HG03097 (cell line): ENCODE measurements at regions not wholly inside any gene's neighbourhood (a gene's known extent, or its start where the extent isn't known, plus 50 kb on each side); places are given as distances from the start of the nearest gene placed in this dataset.
"Not testable (repeated sequence)": the region's sequence is repeated elsewhere in the genome, so short reads cannot be mapped to it uniquely, and the experiment has no call there.

ENCODE experiments used
- ATAC-seq: cut with Tn5 transposase; IDR thresholded peaks from one replicate; pipeline ENCODE4 v1.9.1; 2021; ENCODE audit not compliant: unreplicated experiment, low FRiP score

DNA sequence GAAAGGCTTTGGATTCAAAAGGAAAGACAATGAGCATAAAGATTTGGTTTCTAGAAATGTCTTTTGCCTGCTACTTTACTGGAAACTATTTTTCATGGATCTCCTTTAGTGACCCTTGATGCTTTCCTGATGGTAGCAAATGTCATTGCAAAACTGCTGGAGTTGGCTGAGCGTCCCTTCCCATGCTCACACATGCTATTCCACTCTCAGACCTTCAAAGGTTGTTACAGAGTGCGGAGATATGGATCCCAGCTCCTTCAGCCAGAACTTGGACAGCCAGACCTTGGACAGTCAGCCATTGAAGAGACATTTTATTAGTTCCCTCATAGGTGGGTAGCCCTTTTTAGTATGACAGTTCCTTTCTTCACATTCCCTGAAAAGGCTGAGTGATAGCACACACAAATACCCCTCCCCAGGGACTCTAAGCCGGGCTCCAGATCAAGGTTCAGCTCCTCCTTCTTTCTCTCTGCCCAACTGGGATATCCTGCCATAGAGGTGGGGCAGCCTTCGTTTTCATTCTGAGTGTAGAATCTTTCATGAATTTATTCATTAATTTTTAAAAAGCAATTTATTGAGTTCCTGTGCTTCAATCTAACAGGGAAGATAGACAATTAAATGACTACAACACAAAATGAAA is 153.3 kb upstream of the SLC44A1 start:
- ATAC-seq, result no peak

DNA sequence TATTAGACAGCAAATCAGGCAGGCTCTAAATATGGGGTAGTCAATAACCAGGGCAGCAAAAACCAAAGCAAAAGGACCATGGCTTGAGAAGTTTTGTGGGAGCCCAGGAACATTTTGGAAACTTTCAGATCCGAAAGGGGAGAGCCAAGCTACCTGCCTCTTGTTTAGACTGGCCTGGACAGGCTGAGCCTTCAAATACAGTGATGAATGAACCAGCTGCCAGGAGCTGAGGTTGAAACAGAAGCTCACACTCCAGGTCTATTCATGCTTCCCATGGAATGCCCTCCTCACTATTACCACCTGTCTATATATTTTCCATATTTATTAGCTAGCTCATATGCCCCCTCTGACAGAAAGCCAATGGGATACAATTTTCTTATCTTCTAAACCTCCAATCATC is 150.8 kb upstream of the SLC44A1 start:
- no peak for ATAC-seq

GRCh38 chr9:105098370-105098769 is 146.1 kb upstream of the SLC44A1 start:
- no peak for ATAC-seq

DNA sequence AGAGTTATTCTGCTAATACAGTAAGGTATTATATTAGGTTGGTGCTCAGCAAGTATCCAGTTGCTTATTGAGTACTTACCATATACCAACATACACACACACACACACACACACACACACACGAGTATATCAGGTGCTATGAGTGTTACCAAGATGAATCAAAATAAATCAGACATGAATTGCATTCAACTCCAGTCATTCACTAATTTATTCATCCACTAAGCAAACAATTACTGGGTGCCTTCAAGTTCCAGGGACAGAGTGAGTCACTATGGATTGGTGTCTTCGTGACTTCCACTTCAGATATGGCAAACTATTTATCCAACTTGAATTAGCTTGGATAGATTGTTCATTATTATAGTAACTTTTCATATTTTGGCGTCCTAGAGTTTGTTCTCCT is 140.7 kb upstream of the SLC44A1 start:
- no peak for ATAC-seq

GRCh38 chr9:105114318-105114717 is 130.1 kb upstream of the SLC44A1 start:
- ATAC-seq, result peak; percentile 80

- ATAC-seq, result peak; percentile 91
Measured at GRCh38 chr9:105114964-105115728, 129.3 kb upstream of the SLC44A1 start.

GRCh38 chr9:105116052-105116868 is 128.2 kb upstream of the SLC44A1 start:
- no peak for ATAC-seq

DNA sequence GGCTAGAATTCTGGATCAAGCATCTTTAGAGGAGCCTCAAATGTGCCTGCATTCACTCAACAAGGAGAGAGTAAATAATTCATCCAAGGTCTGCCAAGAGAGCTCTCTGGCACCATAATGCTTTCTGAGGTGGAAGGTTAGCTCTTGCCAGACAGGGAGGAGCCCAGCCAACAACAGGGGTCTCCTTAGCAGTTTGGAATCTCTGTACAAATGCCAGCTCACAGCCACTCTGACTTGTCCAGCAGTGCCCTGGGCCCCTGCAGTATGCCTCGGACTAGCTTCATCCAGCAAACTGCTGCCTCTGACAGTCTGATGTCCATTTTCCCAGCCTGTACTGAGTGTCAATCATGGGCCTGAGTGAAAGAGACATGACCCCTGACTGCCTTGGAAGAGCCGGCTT is 127.2 kb upstream of the SLC44A1 start:
- no peak for ATAC-seq

GRCh38 chr9:105118636-105119035 is 125.8 kb upstream of the SLC44A1 start:
- ATAC-seq, result no peak

DNA sequence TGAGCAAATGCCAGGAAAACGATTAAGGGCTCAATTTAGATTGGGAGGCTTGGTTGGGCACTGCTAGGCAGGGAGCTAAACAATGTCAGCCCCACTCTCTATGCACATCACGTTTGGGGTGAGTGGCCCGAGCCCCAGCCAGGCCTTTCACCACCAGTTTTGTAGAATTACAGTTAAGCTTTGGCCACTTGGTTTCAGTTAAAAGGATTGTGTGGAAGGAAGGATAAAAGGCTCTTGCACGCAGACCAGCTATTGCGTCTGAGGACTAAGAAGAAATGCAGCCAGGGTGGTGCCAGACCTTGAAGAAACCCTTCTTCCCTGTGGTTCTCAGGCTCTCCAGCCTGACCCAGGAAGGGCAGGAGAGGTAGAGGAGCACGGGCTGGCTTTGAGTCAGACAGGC is 125.3 kb upstream of the SLC44A1 start:
- ATAC-seq, result no peak

GRCh38 chr9:105121861-105122430 is 122.5 kb upstream of the SLC44A1 start:
- no peak for ATAC-seq

- ATAC-seq, result not testable (repeated sequence)
Measured at GRCh38 chr9:105124598-105124997, 119.9 kb upstream of the SLC44A1 start.

DNA sequence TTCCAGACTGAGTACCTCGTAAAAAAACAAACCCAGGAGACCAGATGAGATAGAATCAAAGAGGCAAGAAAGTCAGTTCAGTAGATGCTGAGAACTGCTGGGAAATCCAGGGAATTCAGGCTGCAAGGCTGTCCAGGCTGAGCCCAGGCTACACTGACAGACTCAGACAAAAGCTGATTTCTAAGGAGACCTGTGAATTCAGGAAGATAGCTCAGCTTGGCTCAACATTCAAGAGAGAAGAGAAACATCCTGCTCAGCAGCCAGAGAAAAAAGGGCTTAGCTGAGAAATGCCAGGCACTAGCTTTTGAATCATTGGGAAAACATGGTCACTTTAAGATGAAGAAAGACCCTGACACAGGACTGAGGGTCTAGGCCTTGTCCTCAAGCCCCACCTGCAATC is 118.2 kb upstream of the SLC44A1 start:
- no peak for ATAC-seq

- ATAC-seq, result peak; percentile 100
Measured at GRCh38 chr9:105127863-105128220, 116.6 kb upstream of the SLC44A1 start.

DNA sequence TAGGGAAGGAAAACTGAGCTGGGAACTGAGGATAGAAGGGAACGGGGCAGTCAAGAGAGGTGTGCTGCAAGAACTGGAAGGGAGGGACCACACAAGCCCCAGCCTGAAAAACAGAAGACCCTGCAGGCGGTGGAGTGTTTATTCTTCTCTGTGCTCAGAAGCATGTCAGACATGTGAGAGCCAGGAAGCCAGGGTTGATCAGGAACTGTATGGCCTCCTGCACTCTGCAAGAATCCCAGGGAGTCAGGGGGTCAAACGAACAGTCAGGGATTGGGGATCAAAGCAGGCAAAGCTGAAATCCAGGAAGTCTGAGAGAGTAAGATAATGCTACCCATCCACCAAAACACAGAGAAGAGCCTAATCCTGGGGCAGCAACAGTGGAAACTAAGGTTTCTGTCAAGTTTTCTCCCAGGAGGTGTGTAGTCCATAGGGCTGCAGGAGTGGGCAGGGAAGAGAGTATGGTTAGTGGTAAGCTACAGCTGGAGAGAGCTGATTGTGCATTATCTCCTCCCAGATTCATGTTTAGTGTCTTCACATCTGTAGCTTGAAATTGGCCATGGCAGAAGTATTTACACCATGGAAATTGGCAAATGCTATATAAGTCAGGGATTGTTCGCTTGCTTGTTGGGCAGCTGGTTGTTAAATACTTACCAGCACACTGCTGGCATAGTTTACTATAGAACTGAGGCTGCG is 115.4 kb upstream of the SLC44A1 start:
- no peak for ATAC-seq

- ATAC-seq, result no peak
Measured at GRCh38 chr9:105129731-105130130, 114.7 kb upstream of the SLC44A1 start.

- no peak for ATAC-seq
Measured at GRCh38 chr9:105131981-105132380, 112.5 kb upstream of the SLC44A1 start.

DNA sequence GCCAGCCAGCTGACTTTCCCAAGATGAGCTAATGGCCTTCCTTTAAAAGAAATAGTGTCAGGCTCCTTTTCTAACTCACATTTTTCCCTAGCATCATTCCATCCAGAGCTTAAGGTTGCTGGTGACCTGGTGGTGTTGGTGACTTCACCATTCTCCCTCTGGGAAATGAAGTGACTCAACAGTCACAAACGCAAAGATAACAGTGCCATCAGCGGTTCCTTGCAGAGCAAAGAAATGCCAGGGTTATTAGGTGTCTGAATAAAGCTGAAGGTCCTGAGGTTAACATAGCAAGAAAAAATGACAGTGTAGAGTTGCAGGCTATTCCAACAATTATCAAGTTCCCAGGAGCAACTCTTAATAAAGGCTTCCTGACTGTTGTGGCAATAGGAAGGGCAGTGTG is 111.8 kb upstream of the SLC44A1 start:
- no peak for ATAC-seq

GRCh38 chr9:105138306-105138801 is 106.1 kb upstream of the SLC44A1 start:
- ATAC-seq, result no peak
